ENCODE measurements at regions not wholly inside any gene's neighbourhood (a gene's known extent, or its start where the extent isn't known, plus 50 kb on each side); places are given as distances from the start of the nearest gene placed in this dataset.

DNA sequence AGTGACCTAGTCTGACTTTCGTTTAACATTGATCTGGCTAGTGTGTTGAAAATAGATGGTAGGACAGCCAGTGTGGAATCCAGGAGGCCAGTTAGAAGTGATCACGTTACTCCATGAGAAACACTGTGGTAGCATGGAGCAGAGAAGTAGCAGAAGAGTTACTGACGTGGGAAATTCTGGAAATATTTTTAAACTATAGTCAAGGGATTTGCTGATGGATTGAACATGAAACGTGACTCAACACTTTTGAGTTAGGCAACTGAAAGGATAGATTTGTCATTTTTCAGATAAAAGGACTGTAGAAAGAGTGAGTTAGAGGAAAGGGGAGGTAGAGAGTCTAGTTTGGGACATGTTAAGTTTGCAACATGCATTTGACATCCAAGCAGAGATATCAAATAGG, 130.4 kb downstream of the IRS1 start:
- no peak for TF ChIP-seq CTCF (IDR thresholded peaks at IDR 0.05)
- no peak for TF ChIP-seq POLR2AphosphoS5 (IDR thresholded peaks at IDR 0.05)
- no peak for TF ChIP-seq POLR2A (IDR thresholded peaks at IDR 0.05)
